Lung (tissue), 11 donors: ENCODE measurements at regions not wholly inside any gene's neighbourhood (a gene's known extent, or its start where the extent isn't known, plus 50 kb on each side); places are given as distances from the start of the nearest gene placed in this dataset.

Source experiments
- ATAC-seq: fragments of 200-7000 bp; cut with Tn5 transposase; one replicate; pipeline ENCODE4 v1.9.1; 2020; ENCODE audit warnings: moderate number of reproducible peaks; ENCODE audit not compliant: insufficient read depth, low FRiP score
- DNase-seq, 3 donors: peaks; one replicate each; pipeline ENCODE4 v3.0.0-alpha.2; 2013 to 2017
- H3K27ac ChIP-seq, 2 donors: one replicate each; pipeline ENCODE4 v1.5.1; 2013; ENCODE audit warnings: mild to moderate bottlenecking in 2 of 2, moderate library complexity in 2 of 2, control low read depth in 1 of 2, inconsistent platforms in 1 of 2, low read depth in 1 of 2, low read length in 1 of 2
- H3K27me3 ChIP-seq, 3 donors: one replicate each; pipeline ENCODE4 v1.5.1; 2013; ENCODE audit warnings: low read length in 2 of 3; ENCODE audit not compliant: control insufficient read depth in 3 of 3, insufficient read depth in 3 of 3
- H3K36me3 ChIP-seq, 4 donors: one replicate each; pipeline ENCODE4 v1.5.1; 2013; ENCODE audit warnings: low read length in 4 of 4, mild to moderate bottlenecking in 1 of 4, moderate library complexity in 1 of 4; ENCODE audit not compliant: control insufficient read depth in 4 of 4, insufficient read depth in 4 of 4
- H3K4me1 ChIP-seq, 5 donors: one replicate each; pipeline ENCODE4 v1.5.1; 2013; ENCODE audit warnings: low read length in 5 of 5, mild to moderate bottlenecking in 2 of 5, moderate library complexity in 1 of 5; ENCODE audit not compliant: control insufficient read depth in 5 of 5, insufficient read depth in 5 of 5
- H3K4me3 ChIP-seq: one replicate; pipeline ENCODE4 v1.5.1; 2013; ENCODE audit warnings: mild to moderate bottlenecking, control low read depth, moderate library complexity
- H3K9ac ChIP-seq, 2 donors: one replicate each; pipeline ENCODE4 v1.5.1; 2013; ENCODE audit warnings: low read length in 2 of 2, control low read depth in 1 of 2; ENCODE audit not compliant: insufficient read depth in 1 of 2
- H3K9me3 ChIP-seq, 4 donors: one replicate each; pipeline ENCODE4 v1.5.1; 2013; ENCODE audit warnings: low read length in 3 of 4, mild to moderate bottlenecking in 1 of 4, moderate library complexity in 1 of 4; ENCODE audit not compliant: control insufficient read depth in 4 of 4, insufficient read depth in 3 of 4
- WGBS, 2 donors: extraction: QIAGEN DNeasy Blood & Tissue Kit; methylation state at CpG; one replicate each; pipeline ENCODE4 v1.1.7; 2013; 5-methylcytosine and 5-hydroxymethylcytosine counted together
- TF ChIP-seq, protein P1 (sequence below): IDR thresholded peaks from 2 replicates; pipeline ENCODE4 v1.5.1; 2012; ENCODE audit warnings: mild to moderate bottlenecking; ENCODE audit errors: control extremely low read depth, extremely low read depth
- donor health status: control.
- donor health status: control.
- donor health status: Bipolar disorder and iron deficiency.
- donor health status: healthy.
- donor health status: DM: yes; HTN: yes; CAD: no.

- no peak for ATAC-seq
- H3K4me3 ChIP-seq: no peak overlapping the region
- no peaks in the 10 kb centered on the region for H3K36me3 ChIP-seq
- H3K27me3 ChIP-seq: no peaks in the 10 kb centered on the region
- no peak overlapping the region for H3K27ac ChIP-seq
- H3K4me1 ChIP-seq: peaks cover 0 to 42% (median 22%) of the 10 kb centered on the region in 5 donors
- no peaks in the 10 kb centered on the region for H3K9me3 ChIP-seq
- no peak for DNase-seq
- H3K9ac ChIP-seq: no peak overlapping the region
- 83 to 87% methylated on average over 2 of the region's 2 CpGs for WGBS, 2 donors
- TF ChIP-seq, protein P1, sequence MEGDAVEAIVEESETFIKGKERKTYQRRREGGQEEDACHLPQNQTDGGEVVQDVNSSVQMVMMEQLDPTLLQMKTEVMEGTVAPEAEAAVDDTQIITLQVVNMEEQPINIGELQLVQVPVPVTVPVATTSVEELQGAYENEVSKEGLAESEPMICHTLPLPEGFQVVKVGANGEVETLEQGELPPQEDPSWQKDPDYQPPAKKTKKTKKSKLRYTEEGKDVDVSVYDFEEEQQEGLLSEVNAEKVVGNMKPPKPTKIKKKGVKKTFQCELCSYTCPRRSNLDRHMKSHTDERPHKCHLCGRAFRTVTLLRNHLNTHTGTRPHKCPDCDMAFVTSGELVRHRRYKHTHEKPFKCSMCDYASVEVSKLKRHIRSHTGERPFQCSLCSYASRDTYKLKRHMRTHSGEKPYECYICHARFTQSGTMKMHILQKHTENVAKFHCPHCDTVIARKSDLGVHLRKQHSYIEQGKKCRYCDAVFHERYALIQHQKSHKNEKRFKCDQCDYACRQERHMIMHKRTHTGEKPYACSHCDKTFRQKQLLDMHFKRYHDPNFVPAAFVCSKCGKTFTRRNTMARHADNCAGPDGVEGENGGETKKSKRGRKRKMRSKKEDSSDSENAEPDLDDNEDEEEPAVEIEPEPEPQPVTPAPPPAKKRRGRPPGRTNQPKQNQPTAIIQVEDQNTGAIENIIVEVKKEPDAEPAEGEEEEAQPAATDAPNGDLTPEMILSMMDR: no peak
These were observed 300.1 kb upstream of the CDH5 start for GRCh38 chr16:66066404-66066803.

- DNase-seq: peak in 2 of 3 donors; percentile 59 to 72
- no peak overlapping the region for H3K27ac ChIP-seq
These were observed 300.6 kb upstream of the CDH5 start for GRCh38 chr16:66065925-66066324.

DNA sequence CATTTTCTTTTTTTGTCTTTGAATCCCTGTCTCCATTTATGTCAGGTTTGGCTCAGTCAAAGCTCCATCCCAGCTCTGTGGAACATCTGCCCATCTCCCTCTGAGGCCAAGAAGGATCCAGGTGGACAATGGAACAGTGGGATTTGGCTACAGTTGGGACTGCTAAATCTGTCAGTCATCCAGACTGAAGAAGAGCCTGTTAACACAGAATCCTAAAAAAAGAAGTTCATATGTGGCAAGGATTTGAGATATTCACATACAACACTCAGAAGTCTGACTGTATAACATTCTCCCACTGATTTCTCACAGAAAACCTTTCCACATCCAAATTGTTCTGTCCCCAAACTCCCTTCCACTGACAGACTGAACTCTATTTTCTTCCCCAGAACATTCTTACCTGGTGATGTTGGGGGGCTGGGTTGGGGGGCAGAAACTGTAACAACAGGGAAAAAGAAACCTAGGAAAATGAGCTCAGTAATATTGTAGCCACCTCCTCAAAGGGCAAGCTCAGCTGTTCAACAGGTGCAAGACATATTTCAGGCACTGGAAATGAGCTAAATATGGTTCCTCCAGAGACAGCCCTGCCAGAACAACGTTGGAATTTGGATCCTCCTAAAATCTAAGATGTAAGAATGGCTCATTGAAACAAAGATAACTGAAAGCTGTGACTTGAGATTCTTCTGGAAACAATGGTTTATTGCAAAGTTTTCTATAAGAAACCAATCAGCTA, 301.5 kb upstream of the CDH5 start:
- Histone ChIP-seq H3K36me3 (no peaks in the 10 kb centered on the region), H3K4me3 (no peak overlapping the region), H3K9me3 (no peaks in the 10 kb centered on the region), H3K27ac (no peak overlapping the region), H3K27me3 (no peaks in the 10 kb centered on the region), H3K9ac (no peak overlapping the region), H3K4me1 (peaks cover 0 to 45% (median 13%) of the 10 kb centered on the region in 5 donors)
- 38 to 52% methylated on average over 1 of the region's 1 CpG for WGBS, 2 donors
- TF ChIP-seq, protein P1: no peak
- DNase-seq (no peak), ATAC-seq (no peak)

More at GRCh38 chr16:66065925-66066324, 300.6 kb upstream of the CDH5 start:
- WGBS, 2 donors: 67 to 77% methylated on average over 4 of the region's 4 CpGs
- no peaks in the 10 kb centered on the region for H3K9me3 ChIP-seq
- no peak for ATAC-seq
- no peak overlapping the region for H3K9ac ChIP-seq
- peaks cover 0 to 42% (median 18%) of the 10 kb centered on the region in 5 donors for H3K4me1 ChIP-seq
- no peaks in the 10 kb centered on the region for H3K36me3 ChIP-seq
- TF ChIP-seq, protein P1: no peak
- no peak overlapping the region for H3K4me3 ChIP-seq
- H3K27me3 ChIP-seq: no peaks in the 10 kb centered on the region
